IPS DF 6.9 (cell line): ENCODE measurements at regions not wholly inside any gene's neighbourhood (a gene's known extent, or its start where the extent isn't known, plus 50 kb on each side); places are given as distances from the start of the nearest gene placed in this dataset.

ENCODE experiments used
- DNase-seq: peaks from one replicate; pipeline ENCODE4 v3.0.0-alpha.2; 2013; ENCODE audit warnings: low read depth, low spot score
- H3K27ac ChIP-seq: one replicate; pipeline ENCODE4 v1.5.1; 2013; ENCODE audit warnings: low read length, control low read depth
- H3K27me3 ChIP-seq: 2 replicates; pipeline ENCODE4 v1.6.1; 2013; ENCODE audit warnings: mild to moderate bottlenecking, low read length; ENCODE audit not compliant: control insufficient read depth, insufficient read depth
- H3K36me3 ChIP-seq: 2 replicates; pipeline ENCODE4 v1.6.1; 2013; ENCODE audit warnings: low read length; ENCODE audit not compliant: control insufficient read depth, insufficient read depth
- H3K4me1 ChIP-seq: 2 replicates; pipeline ENCODE4 v1.6.1; 2013; ENCODE audit warnings: low read length; ENCODE audit not compliant: control insufficient read depth, insufficient read depth
- H3K4me3 ChIP-seq: 2 replicates; pipeline ENCODE4 v1.5.1; 2013; ENCODE audit warnings: mild to moderate bottlenecking, low read length
- H3K9me3 ChIP-seq: 2 replicates; pipeline ENCODE4 v1.6.1; 2013; ENCODE audit warnings: low read length, inconsistent platforms; ENCODE audit not compliant: control insufficient read depth, insufficient read depth
- WGBS: extraction: QIAGEN DNeasy Blood & Tissue Kit; methylation state at CpG from one replicate; pipeline ENCODE4 v1.1.7; 2013; ENCODE audit warnings: mixed read lengths, missing lambda C conversion rate; ENCODE audit not compliant: insufficient read length, insufficient coverage; 5-methylcytosine and 5-hydroxymethylcytosine counted together

GRCh38 chr3:176416870-176417269 lies 780.4 kb downstream of the TBL1XR1 start:
- Histone ChIP-seq H3K9me3 (no peaks in the 10 kb centered on the region), H3K27ac (no peak overlapping the region), H3K36me3 (no peaks in the 10 kb centered on the region), H3K27me3 (no peaks in the 10 kb centered on the region), H3K4me3 (no peak overlapping the region), H3K4me1 (peaks cover 1% of the 10 kb centered on the region; the same call in 1 of the 2 replicates)
- no peak for DNase-seq
- no CpG with 5 or more reads among the region's 3 CpGs for WGBS

GRCh38 chr3:176415661-176416295 lies 781.5 kb downstream of the TBL1XR1 start:
- WGBS = no CpG with 5 or more reads among the region's 4 CpGs
- no peaks in the 10 kb centered on the region for H3K27me3 ChIP-seq
- no peak for DNase-seq
- H3K27ac ChIP-seq = no peak overlapping the region
- H3K9me3 ChIP-seq = no peaks in the 10 kb centered on the region
- no peak overlapping the region for H3K4me3 ChIP-seq
- H3K4me1 ChIP-seq = peaks cover 1% of the 10 kb centered on the region; the same call in 1 of the 2 replicates
- no peaks in the 10 kb centered on the region for H3K36me3 ChIP-seq

- no peaks in the 10 kb centered on the region for H3K36me3 ChIP-seq
- WGBS = no CpG with 5 or more reads among the region's 3 CpGs
- peaks cover 1% of the 10 kb centered on the region; the same call in 1 of the 2 replicates for H3K4me1 ChIP-seq
- H3K27me3 ChIP-seq = no peaks in the 10 kb centered on the region
- no peaks in the 10 kb centered on the region for H3K9me3 ChIP-seq
- no peak overlapping the region for H3K4me3 ChIP-seq
- no peak for DNase-seq
- no peak overlapping the region for H3K27ac ChIP-seq
Observed at GRCh38 chr3:176412771-176413170, 784.5 kb downstream of the TBL1XR1 start.

- H3K27ac ChIP-seq = no peak overlapping the region
- no peaks in the 10 kb centered on the region for H3K4me1 ChIP-seq
- no peaks in the 10 kb centered on the region for H3K9me3 ChIP-seq
- no peaks in the 10 kb centered on the region for H3K27me3 ChIP-seq
- DNase-seq = no peak
- no peak overlapping the region for H3K4me3 ChIP-seq
- no peaks in the 10 kb centered on the region for H3K36me3 ChIP-seq
- no CpG with 5 or more reads among the region's 1 CpG for WGBS
Observed at GRCh38 chr3:176403531-176403930, 793.8 kb downstream of the TBL1XR1 start.

- no peaks in the 10 kb centered on the region for H3K9me3 ChIP-seq
- no CpG with 5 or more reads among the region's 3 CpGs for WGBS
Observed at GRCh38 chr3:176401211-176401610, 796.1 kb downstream of the TBL1XR1 start.

GRCh38 chr3:176399193-176399592 lies 798.1 kb downstream of the TBL1XR1 start:
- no peak overlapping the region for H3K27ac ChIP-seq
- no peaks in the 10 kb centered on the region for H3K36me3 ChIP-seq
- no CpG with 5 or more reads among the region's 2 CpGs for WGBS
- H3K9me3 ChIP-seq = no peaks in the 10 kb centered on the region
- H3K4me3 ChIP-seq = no peak overlapping the region
- H3K4me1 ChIP-seq = no peaks in the 10 kb centered on the region
- no peaks in the 10 kb centered on the region for H3K27me3 ChIP-seq
- no peak for DNase-seq

More at GRCh38 chr3:176401211-176401610, 796.1 kb downstream of the TBL1XR1 start:
- no peak for DNase-seq
- no peak overlapping the region for H3K4me3 ChIP-seq
- H3K36me3 ChIP-seq = no peaks in the 10 kb centered on the region
- H3K27ac ChIP-seq = no peak overlapping the region
- H3K27me3 ChIP-seq = no peaks in the 10 kb centered on the region
- H3K4me1 ChIP-seq = no peaks in the 10 kb centered on the region

- Histone ChIP-seq H3K27me3 (no peaks in the 10 kb centered on the region), H3K9me3 (no peaks in the 10 kb centered on the region), H3K4me1 (no peaks in the 10 kb centered on the region), H3K4me3 (no peak overlapping the region), H3K36me3 (no peaks in the 10 kb centered on the region), H3K27ac (no peak overlapping the region)
- WGBS = 100% methylated on average over 2 of the region's 2 CpGs
- DNase-seq = no peak
Observed at GRCh38 chr3:176395240-176395639, 802.0 kb downstream of the TBL1XR1 start.

GRCh38 chr3:176378789-176379188 lies 818.5 kb downstream of the TBL1XR1 start:
- Histone ChIP-seq H3K4me1 (no peaks in the 10 kb centered on the region), H3K9me3 (no peaks in the 10 kb centered on the region), H3K4me3 (no peak overlapping the region), H3K27ac (no peak overlapping the region), H3K36me3 (no peaks in the 10 kb centered on the region), H3K27me3 (no peaks in the 10 kb centered on the region)
- WGBS = no CpG with 5 or more reads among the region's 2 CpGs
- no peak for DNase-seq

GRCh38 chr3:176376531-176376930 lies 820.8 kb downstream of the TBL1XR1 start:
- Histone ChIP-seq H3K36me3 (no peaks in the 10 kb centered on the region), H3K4me1 (no peaks in the 10 kb centered on the region), H3K27ac (no peak overlapping the region), H3K9me3 (no peaks in the 10 kb centered on the region), H3K4me3 (no peak overlapping the region), H3K27me3 (no peaks in the 10 kb centered on the region)
- DNase-seq = no peak

- DNase-seq = no peak
- H3K9me3 ChIP-seq = no peaks in the 10 kb centered on the region
- H3K27ac ChIP-seq = no peak overlapping the region
- H3K4me1 ChIP-seq = no peaks in the 10 kb centered on the region
- no CpG with 5 or more reads among the region's 1 CpG for WGBS
- no peaks in the 10 kb centered on the region for H3K36me3 ChIP-seq
- H3K4me3 ChIP-seq = no peak overlapping the region
- no peaks in the 10 kb centered on the region for H3K27me3 ChIP-seq
Observed at GRCh38 chr3:176375519-176375918, 821.8 kb downstream of the TBL1XR1 start.

GRCh38 chr3:176362191-176362731 lies 835.0 kb downstream of the TBL1XR1 start:
- H3K27ac ChIP-seq = no peak overlapping the region
- H3K4me1 ChIP-seq = no peaks in the 10 kb centered on the region; the same call in 1 of the 2 replicates
- no peaks in the 10 kb centered on the region for H3K9me3 ChIP-seq
- no peak for DNase-seq
- no CpG with 5 or more reads among the region's 45 CpGs for WGBS
- no peaks in the 10 kb centered on the region for H3K27me3 ChIP-seq
- no peak overlapping the region for H3K4me3 ChIP-seq
- H3K36me3 ChIP-seq = peaks cover 2% of the 10 kb centered on the region; the same call in 1 of the 2 replicates
